ENCODE measurements at regions not wholly inside any gene's neighbourhood (a gene's known extent, or its start where the extent isn't known, plus 50 kb on each side); places are given as distances from the start of the nearest gene placed in this dataset.

- no peak overlapping the region for H2BK5ac ChIP-seq (ENCODE audit: low read depth, low read length, poor library complexity, severe bottlenecking)
- H3K27ac ChIP-seq (ENCODE audit: insufficient read depth, low read length): no peak overlapping the region
- no peak overlapping the region for H2AK5ac ChIP-seq (ENCODE audit: low read depth, low read length)
- ChIA-PET POLR2A (ENCODE audit: unreplicated experiment) (no interaction called here), CTCF (no interaction called here)
- no peak overlapping the region for H3K14ac ChIP-seq (replicated peaks; ENCODE audit: low read depth, low read length)
- H4K20me1 ChIP-seq (ENCODE audit: insufficient read depth, low read length): no peaks in the 10 kb centered on the region
- no peak overlapping the region for H3K4me3 ChIP-seq (ENCODE audit: insufficient read depth, low read depth, low read length)
- no peaks in the 10 kb centered on the region for H3K4me1 ChIP-seq (ENCODE audit: control insufficient read depth, insufficient read depth, low read length)
- H3K4me2 ChIP-seq (ENCODE audit: low read depth, low read length): no peak overlapping the region
- no peak overlapping the region for H2BK20ac ChIP-seq (ENCODE audit: low read depth, low read length)
- dilution Hi-C loops (cut with HindIII; ENCODE audit: low sequenced_read_pairs, unreplicated experiment) (no loop called here), in situ Hi-C loops (cut with MboI; ENCODE audit: low sequenced_read_pairs) (no loop called here), intact Hi-C loops (cut with micrococcal nuclease) (no loop called here)
- ATAC-seq (ENCODE audit: low read depth) (no peak), DNase-seq (no peak)
- no peak overlapping the region for H3K4ac ChIP-seq (ENCODE audit: low read depth, low read length)
- H3K56ac ChIP-seq (ENCODE audit: extremely low read depth, insufficient read depth, low read length): no peak overlapping the region
- H3K79me1 ChIP-seq (ENCODE audit: low read depth in 1 of 2, low read length in 2 of 2): no peaks in the 10 kb centered on the region
- BruUV-seq (replicated peaks): no TSS peak
- TF ChIP-seq RCOR1 (IDR thresholded peaks at IDR 0.05; ENCODE audit: insufficient replicate concordance, low read length) (no peak), MAFK (IDR thresholded peaks at IDR 0.05; ENCODE audit: low read depth, low read length) (no peak), MAZ (IDR thresholded peaks at IDR 0.05; ENCODE audit: borderline replicate concordance, low read depth, low read length) (no peak), BHLHE40 (IDR thresholded peaks at IDR 0.05; ENCODE audit: low read depth, low read length) (no peak), CEBPB (IDR thresholded peaks at IDR 0.05; ENCODE audit: low read depth, low read length) (no peak), RFX5 (IDR thresholded peaks at IDR 0.05; ENCODE audit: low read depth, low read length) (no peak), RAD21 (IDR thresholded peaks at IDR 0.05; ENCODE audit: low read length) (no peak), POLR2A (IDR thresholded peaks at IDR 0.05; ENCODE audit: low read depth, low read length) (no peak)
- WGBS, 2 experiments (ENCODE audit: extremely low coverage in 2 of 2, insufficient read length in 1 of 2): 84% methylated on average over 4 of the region's 5 CpGs; no CpG with 5 or more reads in 1 of the 2 experiments
- H3K9ac ChIP-seq (ENCODE audit: low read depth, low read length): no peak overlapping the region
- no peak overlapping the region for H2BK120ac ChIP-seq (ENCODE audit: low read depth, low read length)
- H2AK9ac ChIP-seq (replicated peaks; ENCODE audit: low read depth, low read length, poor library complexity): no peak overlapping the region
- no peak overlapping the region for H2BK15ac ChIP-seq (ENCODE audit: low read depth, low read length)
- no peak overlapping the region for H3K18ac ChIP-seq (ENCODE audit: low read depth, low read length)
- no peaks in the 10 kb centered on the region for H3K9me1 ChIP-seq (ENCODE audit: insufficient read depth, low read length)
- H2AFZ ChIP-seq (replicated peaks; ENCODE audit: low read length, poor library complexity): no peak overlapping the region
- no peak overlapping the region for H4K5ac ChIP-seq (ENCODE audit: low read depth, low read length)
- H3K27me3 ChIP-seq (ENCODE audit: control insufficient read depth, insufficient read depth, low read length): no peaks in the 10 kb centered on the region
- H4K91ac ChIP-seq (ENCODE audit: insufficient read depth, low read depth, low read length): no peak overlapping the region
- peaks cover 10% of the 10 kb centered on the region for H3K9me3 ChIP-seq (ENCODE audit: control insufficient read depth, insufficient read depth, low read length)
- H4K8ac ChIP-seq (ENCODE audit: low read depth in 2 of 2, low read length in 2 of 2): no peak overlapping the region
- no peaks in the 10 kb centered on the region for H3K36me3 ChIP-seq (ENCODE audit: control insufficient read depth, insufficient read depth, low read length)
- no peak overlapping the region for H3K23ac ChIP-seq (ENCODE audit: low read depth, low read length)
These were observed 105.2 kb upstream of the SLC28A3 start for GRCh38 chr9:84445737-84446136.

Measured in IMR-90 (cell line).